K562 (cell line): ENCODE measurements at regions not wholly inside any gene's neighbourhood (a gene's known extent, or its start where the extent isn't known, plus 50 kb on each side); places are given as distances from the start of the nearest gene placed in this dataset.

Experiments
- ATAC-seq: fragments of 200-7000 bp; cut with Tn5 transposase; 3 replicates; pipeline ENCODE4 v1.9.1; 2020; ENCODE audit warnings: moderate library complexity
- BruUV-seq: library from RNA; stranded (reverse); fragments of 400-500 nt; replicated peaks from 2 replicates; lab custom pipeline; 2021; lab: Mats Ljungman, UMichigan
- CTCF ChIA-PET: fragments of 300-600 bp; formaldehyde crosslinking; extraction: SDS; loops from one replicate; lab custom pipeline; 2021; ENCODE audit warnings: low intra/inter-chr PET ratio; lab: Yijun Ruan, JAX
- POLR2A ChIA-PET: fragments of 300-600, 350-650 bp; sonication (Branson Sonifier 250); formaldehyde crosslinking; extraction: SDS; loops from one replicate; lab custom pipeline; 2021; ENCODE audit warnings: antibody characterized with exemption, inconsistent platforms; lab: Yijun Ruan, JAX
- DNase-seq, 4 experiments: peaks; one replicate each; pipeline versions ENCODE4 v3.0.0 to v3.0.0-alpha.2; 2011 to 2018; ENCODE audit warnings: low spot score in 3 of 4, mixed read lengths in 3 of 4; ENCODE audit errors: extremely low read depth in 1 of 4
- FAIRE-seq: peaks from 2 replicates; lab custom pipeline; 2011; peaks lifted over from hg19 to GRCh38; lab: Jason Lieb, UNC
- H2AFZ ChIP-seq: 2 replicates; pipeline ENCODE4 v1.6.0; 2011; ENCODE audit warnings: low read depth, low read length, control low read depth, inconsistent platforms
- H3K27ac ChIP-seq: fragments of 200-600 bp; 3 replicates; pipeline ENCODE4 v1.8.0; 2011; ENCODE audit warnings: low read depth, mild to moderate bottlenecking, control low read depth, inconsistent platforms, low read length, moderate library complexity, mixed read lengths; ENCODE audit errors: extremely low read depth
- H3K27me3 ChIP-seq, 2 experiments: fragments of 300-600 bp in 1 of 2; 2 replicates in 1 of 2; 3 replicates in 1 of 2; pipeline versions ENCODE4 v1.6.0 to v1.8.0; 2011; ENCODE audit warnings: inconsistent platforms in 2 of 2, low read length in 2 of 2, mild to moderate bottlenecking in 1 of 2, mixed read lengths in 1 of 2, moderate library complexity in 1 of 2; ENCODE audit not compliant: control insufficient read depth in 2 of 2, insufficient read depth in 2 of 2
- H3K36me3 ChIP-seq: fragments of 300-600 bp; 3 replicates; pipeline ENCODE4 v1.8.0; 2011; ENCODE audit warnings: mild to moderate bottlenecking, low read length, inconsistent platforms; ENCODE audit not compliant: control insufficient read depth, insufficient read depth
- H3K4me1 ChIP-seq, 2 experiments: fragments of 200-600 bp in 1 of 2; replicated peaks in 1 of 2; 2 replicates in 1 of 2; 3 replicates in 1 of 2; pipeline versions ENCODE4 v1.5.1 to v1.8.0; 2011; ENCODE audit warnings: inconsistent platforms in 2 of 2, low read length in 2 of 2, mild to moderate bottlenecking in 1 of 2, mixed read lengths in 1 of 2, moderate library complexity in 1 of 2; ENCODE audit not compliant: control insufficient read depth in 2 of 2, insufficient read depth in 2 of 2
- H3K4me2 ChIP-seq: 2 replicates; pipeline ENCODE4 v1.6.1; 2011; ENCODE audit warnings: low read length, control low read depth, inconsistent platforms, mixed read lengths; ENCODE audit not compliant: insufficient read depth
- H3K4me3 ChIP-seq: fragments of 200-600 bp; sonication (generic), shearing (Covaris generic); 2 replicates; pipeline ENCODE4 v1.5.1; 2016; ENCODE audit warnings: control low read depth, inconsistent platforms
- H3K79me2 ChIP-seq: fragments of 200-600 bp; 3 replicates; pipeline ENCODE4 v1.8.0; 2011; ENCODE audit warnings: low read length, inconsistent platforms; ENCODE audit not compliant: control insufficient read depth, insufficient read depth
- H3K9ac ChIP-seq, 2 experiments: 2 replicates each; pipeline versions ENCODE4 v1.6.0 to v1.6.1; 2011; ENCODE audit warnings: low read depth in 2 of 2, low read length in 2 of 2, control low read depth in 1 of 2, inconsistent platforms in 1 of 2, mild to moderate bottlenecking in 1 of 2, mixed read lengths in 1 of 2; ENCODE audit not compliant: insufficient read depth in 1 of 2
- H3K9me1 ChIP-seq: one replicate; pipeline ENCODE4 v1.6.0; 2011; ENCODE audit warnings: inconsistent platforms, mild to moderate bottlenecking, low read length, moderate library complexity; ENCODE audit not compliant: control insufficient read depth, insufficient read depth
- H3K9me3 ChIP-seq: replicated peaks from 2 replicates; pipeline ENCODE4 v1.5.1; 2011; ENCODE audit warnings: low read depth, low read length, inconsistent platforms; ENCODE audit not compliant: control insufficient read depth, insufficient read depth
- H4K20me1 ChIP-seq: replicated peaks from 2 replicates; pipeline ENCODE4 v1.6.1; 2011; ENCODE audit warnings: low read length, inconsistent platforms, mixed read lengths; ENCODE audit not compliant: control insufficient read depth, insufficient read depth
- E2F4 ChIP-seq: sonication (generic); formaldehyde crosslinking; IDR thresholded peaks from 2 replicates; pipeline ENCODE4 v1.8.0; 2022; ENCODE audit warnings: mild to moderate bottlenecking, low read depth, missing genetic modification reagents
- ILK ChIP-seq: fragments of 450-650 bp; IDR thresholded peaks from 2 replicates; pipeline ENCODE4 v1.6.1; 2016; ENCODE audit warnings: missing genetic modification characterization, low read depth, mild to moderate bottlenecking, missing compliant biosample characterization, moderate library complexity, borderline replicate concordance
- POLR3A ChIP-seq: IDR thresholded peaks from 2 replicates; pipeline ENCODE4 v1.6.1; 2011; ENCODE audit warnings: borderline replicate concordance, mild to moderate bottlenecking, moderate library complexity; ENCODE audit not compliant: insufficient read length, insufficient read depth; ENCODE audit errors: extremely low read depth
- PREB ChIP-seq: sonication (generic); formaldehyde crosslinking; IDR thresholded peaks from 2 replicates; pipeline ENCODE4 v1.8.1; 2023; ENCODE audit warnings: mild to moderate bottlenecking, missing genetic modification reagents
- WGBS: fragments of 100-300 bp; shearing (Covaris generic); methylation state at CpG from one replicate; pipeline ENCODE4 v1.1.6; 2016; ENCODE audit warnings: low coverage, mixed read lengths; ENCODE audit not compliant: insufficient coverage; ENCODE audit errors: missing lambda C conversion rate; 5-methylcytosine and 5-hydroxymethylcytosine counted together
- in situ Hi-C: fragments of 300-500 bp; cut with MboI; formaldehyde crosslinking; loops from 4 replicates; pipeline ENCODE4 v1.15.0; 2018; ENCODE audit warnings: inconsistent platforms, mixed read lengths
- intact Hi-C: fragments of 100-400 bp; cut with micrococcal nuclease; formaldehyde crosslinking; loops from 2 replicates; pipeline ENCODE4 v1.14.2; 2022

- POLR2A ChIA-PET, result interaction anchor here (1.0 kb wide), 1 partner anchor 36 kb away, joined by 3 read pairs; no protein-coding TSS in a partner anchor
- H4K20me1 ChIP-seq, result no peaks in the 10 kb centered on the region
- in situ Hi-C loops, result no loop called here
- no peak overlapping the region for H2AFZ ChIP-seq
- DNase-seq, result no peak
- WGBS, result 18% methylated on average over 3 of the region's 3 CpGs
- no peaks in the 10 kb centered on the region for H3K36me3 ChIP-seq
- H3K9me3 ChIP-seq, result no peaks in the 10 kb centered on the region
- peaks cover under 1 to 13% of the 10 kb centered on the region in 2 experiments; a peak in 1 of 5 replicates for H3K27me3 ChIP-seq
- no peak overlapping the region for H3K9ac ChIP-seq
- H3K4me2 ChIP-seq, result no peak overlapping the region
- H3K4me3 ChIP-seq, result no peak overlapping the region
- no peak for FAIRE-seq
- TF ChIP-seq E2F4 (CRISPR knock-in tag), result no peak
- TF ChIP-seq PREB, result no peak
- TF ChIP-seq POLR3A, result no peak
- no peak for TF ChIP-seq ILK (tag)
- TF ChIP-seq, all 486 proteins: peak for 0
- no TSS peak for BruUV-seq
- no peak for ATAC-seq
- H3K9me1 ChIP-seq, result no peaks in the 10 kb centered on the region
- no peak overlapping the region for H3K27ac ChIP-seq
- H3K79me2 ChIP-seq, result no peaks in the 10 kb centered on the region
- intact Hi-C loops, result no loop called here
- CTCF ChIA-PET, result no interaction called here
- H3K4me1 ChIP-seq, result no peaks in the 10 kb centered on the region; a peak in 1 of 5 replicates
Observed at GRCh38 chr6:14353281-14353680, 235.7 kb downstream of the CD83 start.
